GM10248 (cell line): ENCODE measurements at regions not wholly inside any gene's neighbourhood (a gene's known extent, or its start where the extent isn't known, plus 50 kb on each side); places are given as distances from the start of the nearest gene placed in this dataset.

Experiments used
- CTCF ChIA-PET: fragments of 300-600 bp; sonication (Branson Sonifier 250); formaldehyde crosslinking; extraction: SDS; loops from one replicate; lab custom pipeline; 2021; ENCODE audit warnings: antibody characterized with exemption; lab: Yijun Ruan, JAX
- POLR2A ChIA-PET: fragments of 350-650 bp; sonication (Branson Sonifier 250); formaldehyde crosslinking; extraction: SDS; loops from one replicate; lab custom pipeline; 2020; ENCODE audit warnings: antibody characterized with exemption; lab: Yijun Ruan, JAX
- DNase-seq: peaks from one replicate; pipeline ENCODE4 v3.0.0; 2012; ENCODE audit errors: extremely low spot score
- CTCF ChIP-seq: IDR thresholded peaks from 2 replicates; pipeline ENCODE4 v1.5.1; 2012; ENCODE audit warnings: mild to moderate bottlenecking, low read depth; ENCODE audit errors: extremely low read depth, missing control alignments, control extremely low read depth

GRCh38 chr1:81594206-81594605 is 206.5 kb upstream of the ADGRL2 start:
- CTCF ChIA-PET: interaction anchor here (4.1 kb wide), 1 partner anchor 11 kb away, joined by 17 read pairs; no protein-coding TSS in a partner anchor
- POLR2A ChIA-PET: no interaction called here
- no peak for DNase-seq
- TF ChIP-seq CTCF: no peak

- ChIA-PET POLR2A (no interaction called here), CTCF (interaction anchor here (0.8 to 4.1 kb wide), 6 partner anchors 9 to 71 kb away, joined by 3 to 17 read pairs (median 3); no protein-coding TSS in a partner anchor)
- no peak for DNase-seq
- no peak for TF ChIP-seq CTCF
Observed at GRCh38 chr1:81592233-81592632, 208.5 kb upstream of the ADGRL2 start.

GRCh38 chr1:81590171-81590570 is 210.6 kb upstream of the ADGRL2 start:
- ChIA-PET POLR2A (no interaction called here), CTCF (interaction anchor here (1.9 to 4.1 kb wide), 2 partner anchors 7 to 14 kb away, joined by 8 to 17 read pairs; no protein-coding TSS in a partner anchor)
- no peak for TF ChIP-seq CTCF
- DNase-seq: no peak

- TF ChIP-seq CTCF: no peak
- no peak for DNase-seq
- POLR2A ChIA-PET: no interaction called here
- CTCF ChIA-PET: no interaction called here
Observed at GRCh38 chr1:81588149-81588548, 212.6 kb upstream of the ADGRL2 start.

GRCh38 chr1:81587426-81587825 is 213.3 kb upstream of the ADGRL2 start:
- no peak for TF ChIP-seq CTCF
- ChIA-PET POLR2A (no interaction called here), CTCF (interaction anchor here (1.0 to 1.5 kb wide), 3 partner anchors 19 to 75 kb away, joined by 3 to 5 read pairs (median 3); no protein-coding TSS in a partner anchor)
- no peak for DNase-seq

GRCh38 chr1:81585371-81585770 is 215.4 kb upstream of the ADGRL2 start:
- DNase-seq: no peak
- TF ChIP-seq CTCF: no peak
- POLR2A ChIA-PET: no interaction called here
- CTCF ChIA-PET: interaction anchor here (1.2 to 4.9 kb wide), 4 partner anchors 7 to 171 kb away, joined by 3 to 17 read pairs (median 4); no protein-coding TSS in a partner anchor

GRCh38 chr1:81584398-81584797 is 216.3 kb upstream of the ADGRL2 start:
- TF ChIP-seq CTCF: no peak
- no peak for DNase-seq
- ChIA-PET CTCF (interaction anchor here (1.4 to 4.9 kb wide), 2 partner anchors 8 to 35 kb away, joined by 4 to 17 read pairs; no protein-coding TSS in a partner anchor), POLR2A (no interaction called here)
